ENCODE measurements at regions not wholly inside any gene's neighbourhood (a gene's known extent, or its start where the extent isn't known, plus 50 kb on each side); places are given as distances from the start of the nearest gene placed in this dataset.

- DNase-seq, result no peak
Observed at GRCh38 chr6:159473475-159474263, 219.4 kb downstream of the SOD2 start.

GRCh38 chr6:159470397-159470796, 222.6 kb downstream of the SOD2 start:
- DNase-seq, result no peak

GRCh38 chr6:159469443-159469842, 223.6 kb downstream of the SOD2 start:
- DNase-seq, result no peak

GRCh38 chr6:159468994-159469393, 224.0 kb downstream of the SOD2 start:
- no peak for DNase-seq

- DNase-seq, result no peak
Observed at GRCh38 chr6:159467473-159468041, 225.5 kb downstream of the SOD2 start.

- no peak for DNase-seq
Observed at GRCh38 chr6:159466926-159467325, 226.1 kb downstream of the SOD2 start.

GRCh38 chr6:159464816-159465215, 228.2 kb downstream of the SOD2 start:
- DNase-seq, result no peak

GRCh38 chr6:159463119-159463829, 229.8 kb downstream of the SOD2 start:
- DNase-seq, result no peak

- no peak for DNase-seq
Observed at GRCh38 chr6:159462431-159462830, 230.6 kb downstream of the SOD2 start.

- DNase-seq, result no peak
Observed at GRCh38 chr6:159461998-159462397, 231.0 kb downstream of the SOD2 start.

GRCh38 chr6:159461266-159461665, 231.8 kb downstream of the SOD2 start:
- no peak for DNase-seq

GRCh38 chr6:159460476-159460875, 232.6 kb downstream of the SOD2 start:
- DNase-seq, result no peak

- no peak for DNase-seq
Observed at GRCh38 chr6:159456349-159456748, 236.7 kb downstream of the SOD2 start.

- no peak for DNase-seq
Observed at GRCh38 chr6:159455700-159456274, 237.3 kb downstream of the SOD2 start.

- DNase-seq, result no peak
Observed at GRCh38 chr6:159450815-159451465, 242.1 kb downstream of the SOD2 start.

- no peak for DNase-seq
Observed at GRCh38 chr6:159446340-159446739, 246.7 kb downstream of the SOD2 start.

- DNase-seq, result no peak
Observed at GRCh38 chr6:159445351-159445750, 247.7 kb downstream of the SOD2 start.

- DNase-seq, result no peak
Observed at GRCh38 chr6:159444056-159444760, 248.8 kb downstream of the SOD2 start.

GRCh38 chr6:159443417-159443920, 249.6 kb downstream of the SOD2 start:
- DNase-seq, result no peak

GRCh38 chr6:159441704-159441981, 251.4 kb downstream of the SOD2 start:
- DNase-seq, result no peak

GRCh38 chr6:159440911-159441703, 251.9 kb downstream of the SOD2 start:
- no peak for DNase-seq

- no peak for DNase-seq
Observed at GRCh38 chr6:159440349-159440748, 252.7 kb downstream of the SOD2 start.
